HL-60 (cell line): ENCODE measurements at regions not wholly inside any gene's neighbourhood (a gene's known extent, or its start where the extent isn't known, plus 50 kb on each side); places are given as distances from the start of the nearest gene placed in this dataset.

Experiments used
- GABPA ChIP-seq: IDR thresholded peaks from 2 replicates; pipeline ENCODE4 v1.6.1; 2012; ENCODE audit warnings: low read depth
- POLR2AphosphoS5 ChIP-seq: IDR thresholded peaks from 2 replicates; pipeline ENCODE4 v1.6.1; 2012; ENCODE audit warnings: low read depth
- REST ChIP-seq: IDR thresholded peaks from 2 replicates; pipeline ENCODE4 v1.6.1; 2012; ENCODE audit warnings: low read depth; ENCODE audit not compliant: insufficient replicate concordance
- TF ChIP-seq, protein P1 (sequence below): IDR thresholded peaks from one replicate; pipeline ENCODE4 v1.5.1; 2011; ENCODE audit warnings: low read length, control low read depth, inconsistent platforms; ENCODE audit not compliant: insufficient read depth

- TF ChIP-seq, protein P1, sequence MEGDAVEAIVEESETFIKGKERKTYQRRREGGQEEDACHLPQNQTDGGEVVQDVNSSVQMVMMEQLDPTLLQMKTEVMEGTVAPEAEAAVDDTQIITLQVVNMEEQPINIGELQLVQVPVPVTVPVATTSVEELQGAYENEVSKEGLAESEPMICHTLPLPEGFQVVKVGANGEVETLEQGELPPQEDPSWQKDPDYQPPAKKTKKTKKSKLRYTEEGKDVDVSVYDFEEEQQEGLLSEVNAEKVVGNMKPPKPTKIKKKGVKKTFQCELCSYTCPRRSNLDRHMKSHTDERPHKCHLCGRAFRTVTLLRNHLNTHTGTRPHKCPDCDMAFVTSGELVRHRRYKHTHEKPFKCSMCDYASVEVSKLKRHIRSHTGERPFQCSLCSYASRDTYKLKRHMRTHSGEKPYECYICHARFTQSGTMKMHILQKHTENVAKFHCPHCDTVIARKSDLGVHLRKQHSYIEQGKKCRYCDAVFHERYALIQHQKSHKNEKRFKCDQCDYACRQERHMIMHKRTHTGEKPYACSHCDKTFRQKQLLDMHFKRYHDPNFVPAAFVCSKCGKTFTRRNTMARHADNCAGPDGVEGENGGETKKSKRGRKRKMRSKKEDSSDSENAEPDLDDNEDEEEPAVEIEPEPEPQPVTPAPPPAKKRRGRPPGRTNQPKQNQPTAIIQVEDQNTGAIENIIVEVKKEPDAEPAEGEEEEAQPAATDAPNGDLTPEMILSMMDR, result peak; percentile 6
- TF ChIP-seq POLR2AphosphoS5 (no peak), GABPA (no peak), REST (no peak)
Observed at GRCh38 chr3:161854232-161854771, 357.7 kb downstream of the OTOL1 start.
